MCF 10A (cell line): ENCODE measurements at regions not wholly inside any gene's neighbourhood (a gene's known extent, or its start where the extent isn't known, plus 50 kb on each side); places are given as distances from the start of the nearest gene placed in this dataset.
A peak's percentile ranks its signal among the peaks of the same experiment; 100 is the strongest.

Experiments used
- BruUV-seq: library from RNA; stranded (reverse); fragments of 400-500 nt; replicated peaks from 2 replicates; lab custom pipeline; 2021; lab: Mats Ljungman, UMichigan
- CTCF ChIA-PET: fragments of 300-600 bp; sonication (Branson Sonifier 250); formaldehyde crosslinking; extraction: SDS; loops from one replicate; lab custom pipeline; 2021; ENCODE audit warnings: antibody characterized with exemption, inconsistent platforms; lab: Yijun Ruan, JAX
- POLR2A ChIA-PET: fragments of 300-600, 350-650 bp; sonication (Branson Sonifier 250); formaldehyde crosslinking; extraction: SDS; loops from one replicate; lab custom pipeline; 2020; ENCODE audit warnings: antibody characterized with exemption, inconsistent platforms; lab: Yijun Ruan, JAX
- DNase-seq: peaks from one replicate; pipeline ENCODE4 v3.0.0-alpha.2; 2018; ENCODE audit not compliant: unreplicated experiment
- H3K27ac Mint-ChIP-seq: one replicate; pipeline ENCODE4 v1.8.0; 2022; ENCODE audit warnings: mild to moderate bottlenecking, low read depth, mixed read lengths; ENCODE audit not compliant: unreplicated experiment
- H3K27me3 Mint-ChIP-seq: one replicate; pipeline ENCODE4 v1.8.0; 2022; ENCODE audit warnings: mixed read lengths; ENCODE audit not compliant: insufficient read depth, unreplicated experiment
- H3K36me3 Mint-ChIP-seq: one replicate; pipeline ENCODE4 v1.8.0; 2022; ENCODE audit warnings: mild to moderate bottlenecking, moderate library complexity, mixed read lengths; ENCODE audit not compliant: insufficient read depth, unreplicated experiment
- H3K4me1 Mint-ChIP-seq: one replicate; pipeline ENCODE4 v1.8.0; 2022; ENCODE audit warnings: mixed read lengths; ENCODE audit not compliant: insufficient read depth, unreplicated experiment
- H3K4me3 Mint-ChIP-seq: one replicate; pipeline ENCODE4 v1.8.0; 2022; ENCODE audit warnings: mild to moderate bottlenecking, moderate library complexity, mixed read lengths; ENCODE audit not compliant: unreplicated experiment
- H3K9me3 Mint-ChIP-seq: one replicate; pipeline ENCODE4 v1.8.0; 2022; ENCODE audit warnings: mixed read lengths; ENCODE audit not compliant: unreplicated experiment
- intact Hi-C: fragments of 100-400 bp; cut with micrococcal nuclease; formaldehyde crosslinking; loops from 2 replicates; pipeline ENCODE4 v1.14.1; 2022
- TF ChIP-seq, protein P1 (sequence below): fragments of 200-600 bp; IDR thresholded peaks from one replicate; pipeline ENCODE4 v1.8.0; 2022; ENCODE audit warnings: antibody characterized with exemption, mild to moderate bottlenecking; ENCODE audit not compliant: unreplicated experiment

GRCh38 chr7:106347229-106347833 is 62.5 kb upstream of the NAMPT start:
- Mint-ChIP-seq H3K27ac (peak overlapping the region; percentile 75), H3K27me3 (no peaks in the 10 kb centered on the region), H3K4me3 (no peak overlapping the region), H3K36me3 (no peaks in the 10 kb centered on the region), H3K9me3 (peaks cover 39% of the 10 kb centered on the region), H3K4me1 (peaks cover 19% of the 10 kb centered on the region)
- POLR2A ChIA-PET = interaction anchor here (0.7 to 3.5 kb wide), 12 partner anchors 10 to 100 kb away, joined by 3 to 31 read pairs (median 4); partner anchors contain the start of gene NAMPT
- intact Hi-C loops = loop anchor here (2.0 kb wide), 1 partner anchor 63 kb away; the partner anchor contains the start of gene NAMPT
- CTCF ChIA-PET = interaction anchor here (0.7 to 0.9 kb wide), 2 partner anchors 20 to 152 kb away, joined by 3 to 4 read pairs; no protein-coding TSS in a partner anchor
- TF ChIP-seq, protein P1, sequence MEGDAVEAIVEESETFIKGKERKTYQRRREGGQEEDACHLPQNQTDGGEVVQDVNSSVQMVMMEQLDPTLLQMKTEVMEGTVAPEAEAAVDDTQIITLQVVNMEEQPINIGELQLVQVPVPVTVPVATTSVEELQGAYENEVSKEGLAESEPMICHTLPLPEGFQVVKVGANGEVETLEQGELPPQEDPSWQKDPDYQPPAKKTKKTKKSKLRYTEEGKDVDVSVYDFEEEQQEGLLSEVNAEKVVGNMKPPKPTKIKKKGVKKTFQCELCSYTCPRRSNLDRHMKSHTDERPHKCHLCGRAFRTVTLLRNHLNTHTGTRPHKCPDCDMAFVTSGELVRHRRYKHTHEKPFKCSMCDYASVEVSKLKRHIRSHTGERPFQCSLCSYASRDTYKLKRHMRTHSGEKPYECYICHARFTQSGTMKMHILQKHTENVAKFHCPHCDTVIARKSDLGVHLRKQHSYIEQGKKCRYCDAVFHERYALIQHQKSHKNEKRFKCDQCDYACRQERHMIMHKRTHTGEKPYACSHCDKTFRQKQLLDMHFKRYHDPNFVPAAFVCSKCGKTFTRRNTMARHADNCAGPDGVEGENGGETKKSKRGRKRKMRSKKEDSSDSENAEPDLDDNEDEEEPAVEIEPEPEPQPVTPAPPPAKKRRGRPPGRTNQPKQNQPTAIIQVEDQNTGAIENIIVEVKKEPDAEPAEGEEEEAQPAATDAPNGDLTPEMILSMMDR = no peak
- no peak for DNase-seq
- TSS peak; percentile 81 for BruUV-seq

DNA sequence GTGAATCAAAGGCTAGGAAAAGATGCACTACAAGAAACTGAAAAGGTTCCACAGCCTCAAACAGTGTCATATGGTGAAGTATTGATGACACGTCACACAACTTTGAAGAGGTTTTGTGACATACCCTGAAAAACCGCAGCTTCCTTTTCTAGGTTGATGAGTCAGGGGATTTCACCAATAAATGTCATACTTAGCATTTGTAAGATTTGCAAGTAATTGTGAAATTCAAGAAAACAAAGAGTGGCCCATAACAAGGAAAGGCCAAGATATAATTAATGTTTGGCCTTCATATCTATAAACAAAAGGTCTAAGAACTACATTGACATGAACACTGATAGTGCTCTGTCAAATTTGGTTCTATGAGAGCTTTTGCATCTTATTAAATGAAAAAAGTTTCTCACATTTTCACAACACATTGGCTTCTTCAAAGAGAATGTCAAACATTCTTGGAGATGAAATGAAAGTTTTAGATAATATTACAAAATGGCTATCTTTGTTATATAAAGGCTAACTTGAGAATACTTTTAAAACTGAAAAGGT is 62.0 kb upstream of the NAMPT start:
- intact Hi-C loops = loop anchor here (1.0 to 2.0 kb wide), 2 partner anchors 62 to 79 kb away; partner anchors contain the start of gene NAMPT
- ChIA-PET POLR2A (interaction anchor here (0.6 to 3.5 kb wide), 15 partner anchors 10 to 1170 kb away, joined by 3 to 31 read pairs (median 4); partner anchors contain the start of gene NAMPT), CTCF (interaction anchor here (0.6 to 0.9 kb wide), 3 partner anchors 21 to 152 kb away, joined by 3 to 4 read pairs (median 3); no protein-coding TSS in a partner anchor)
- peaks cover 44% of the 10 kb centered on the region for H3K9me3 Mint-ChIP-seq
- peaks cover 19% of the 10 kb centered on the region for H3K4me1 Mint-ChIP-seq
- H3K27ac Mint-ChIP-seq = peak overlapping the region; percentile 75
- H3K36me3 Mint-ChIP-seq = no peaks in the 10 kb centered on the region
- BruUV-seq = no TSS peak
- H3K4me3 Mint-ChIP-seq = peak overlapping the region; percentile 6
- H3K27me3 Mint-ChIP-seq = no peaks in the 10 kb centered on the region
- TF ChIP-seq, protein P1 = no peak
- peak; percentile 94 for DNase-seq

DNA sequence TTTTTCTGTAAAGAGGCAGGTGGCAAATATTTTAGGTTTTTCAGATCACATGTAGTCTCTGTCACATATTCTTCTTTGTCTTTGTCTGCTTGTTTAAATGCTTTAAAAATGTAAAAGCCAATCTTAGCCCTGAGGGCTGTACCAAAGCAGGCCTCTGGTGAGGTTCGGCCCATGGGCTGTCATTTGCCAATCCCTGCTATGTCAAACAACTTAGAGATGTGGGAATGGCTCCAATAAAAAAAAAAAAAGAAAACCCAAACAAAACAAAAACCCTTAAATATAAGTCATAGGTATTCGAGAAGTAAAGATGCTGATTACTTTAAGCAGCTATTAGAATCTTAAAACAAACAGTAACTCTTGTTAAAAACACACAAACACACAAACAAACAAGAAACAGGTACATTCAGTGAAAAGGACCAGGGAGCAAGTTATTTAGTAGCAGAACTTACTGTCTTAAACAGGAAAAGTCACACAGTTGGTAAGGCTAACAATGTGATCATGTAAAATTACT is 61.4 kb upstream of the NAMPT start:
- DNase-seq = peak; percentile 23
- BruUV-seq = TSS peak; percentile 95
- intact Hi-C loops = loop anchor here (1.0 to 2.0 kb wide), 2 partner anchors 61 to 79 kb away; partner anchors contain the start of gene NAMPT
- POLR2A ChIA-PET = interaction anchor here (0.6 to 3.5 kb wide), 15 partner anchors 9 to 1169 kb away, joined by 3 to 31 read pairs (median 3); partner anchors contain the start of gene NAMPT
- CTCF ChIA-PET = interaction anchor here (0.6 kb wide), 1 partner anchor 77 kb away, joined by 3 read pairs; no protein-coding TSS in a partner anchor
- H3K9me3 Mint-ChIP-seq = peaks cover 48% of the 10 kb centered on the region
- peak overlapping the region; percentile 75 for H3K27ac Mint-ChIP-seq
- no peaks in the 10 kb centered on the region for H3K36me3 Mint-ChIP-seq
- peak overlapping the region; percentile 6 for H3K4me3 Mint-ChIP-seq
- no peaks in the 10 kb centered on the region for H3K27me3 Mint-ChIP-seq
- peaks cover 19% of the 10 kb centered on the region for H3K4me1 Mint-ChIP-seq
- TF ChIP-seq, protein P1 = no peak
